ENCODE measurements at regions not wholly inside any gene's neighbourhood (a gene's known extent, or its start where the extent isn't known, plus 50 kb on each side); places are given as distances from the start of the nearest gene placed in this dataset.

GRCh38 chr2:34126279-34126678 lies 527.2 kb upstream of the FAM98A start:
- no peak for DNase-seq

- no peak for DNase-seq
Observed at GRCh38 chr2:34123996-34124785, 525.1 kb upstream of the FAM98A start.

GRCh38 chr2:34121076-34121475 lies 522.0 kb upstream of the FAM98A start:
- DNase-seq: no peak

- no peak for DNase-seq
Observed at GRCh38 chr2:34115076-34115475, 516.0 kb upstream of the FAM98A start.

GRCh38 chr2:34112161-34112560 lies 513.1 kb upstream of the FAM98A start:
- no peak for DNase-seq

GRCh38 chr2:34110392-34110791 lies 511.3 kb upstream of the FAM98A start:
- no peak for DNase-seq

GRCh38 chr2:34107811-34108210 lies 508.7 kb upstream of the FAM98A start:
- DNase-seq: no peak

DNA sequence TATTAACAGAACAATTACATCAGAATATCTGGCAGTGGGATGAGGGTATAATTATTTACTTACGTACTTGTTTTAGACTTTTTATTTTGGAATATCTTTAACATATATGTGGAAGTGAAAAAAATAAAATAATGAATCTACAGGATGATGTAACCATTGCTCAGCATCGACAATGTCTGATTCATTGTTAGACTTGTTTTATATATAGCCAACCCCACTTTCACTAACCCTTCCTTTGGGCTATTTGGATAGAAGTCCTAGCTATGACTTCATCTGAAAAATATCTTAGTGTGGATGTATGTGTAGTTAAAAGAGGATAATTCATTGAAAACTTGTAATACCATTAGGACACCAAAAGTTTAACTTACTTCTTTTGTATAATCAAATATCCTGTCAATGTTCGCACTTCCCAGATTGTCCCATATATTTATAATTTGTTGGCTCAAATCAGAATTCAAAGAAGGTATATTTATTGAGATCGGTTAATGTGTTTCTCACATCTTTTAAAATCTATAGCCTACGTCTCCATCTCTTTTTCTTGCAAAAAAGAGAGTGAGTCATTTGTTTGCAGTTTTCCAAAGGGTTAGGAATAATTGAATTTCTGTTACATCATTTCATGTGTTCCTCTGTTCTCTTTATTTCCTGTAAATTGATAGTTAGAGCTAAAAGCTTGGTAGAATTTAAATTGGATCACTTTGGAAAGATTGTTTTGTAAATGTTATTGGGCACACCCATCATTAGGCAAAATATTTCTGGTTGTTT lies 506.1 kb upstream of the FAM98A start:
- DNase-seq: no peak

DNA sequence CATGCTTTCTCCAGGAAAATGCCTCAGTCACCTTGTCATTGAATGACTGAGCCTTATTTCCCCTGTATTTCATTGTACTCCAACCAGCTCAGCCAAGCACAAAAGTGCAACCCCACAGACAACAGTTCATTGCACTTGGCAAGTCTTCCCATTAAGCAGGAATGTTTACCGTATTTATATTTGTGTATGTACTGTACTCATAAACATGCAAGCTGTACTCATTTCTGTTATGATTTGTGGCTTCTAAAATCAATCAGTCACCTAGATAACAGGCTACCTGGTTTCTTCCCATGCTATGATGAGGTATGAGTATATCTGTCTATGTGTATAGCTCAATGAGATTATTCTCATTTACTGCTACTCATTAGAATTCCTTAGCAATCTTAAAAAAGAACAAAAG lies 505.5 kb upstream of the FAM98A start:
- no peak for DNase-seq

DNA sequence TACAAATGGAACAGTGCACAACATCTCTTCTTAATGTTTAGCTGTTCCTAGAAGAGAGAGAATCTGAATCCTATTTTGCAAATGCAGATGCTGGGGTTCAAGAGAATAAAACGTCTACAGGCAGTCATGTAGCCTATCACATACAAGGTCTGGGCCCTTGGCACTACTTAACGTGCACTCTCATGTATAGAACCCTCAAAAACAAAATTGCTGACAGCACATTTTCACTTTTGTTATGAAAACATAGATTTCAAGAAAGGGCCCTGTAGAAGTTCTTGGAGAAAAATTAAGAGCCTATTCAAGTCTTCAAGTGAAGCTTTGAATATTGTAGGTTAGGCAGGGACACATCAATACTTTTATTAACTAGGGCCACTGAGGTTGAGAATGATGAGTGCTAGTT lies 504.3 kb upstream of the FAM98A start:
- DNase-seq: no peak

DNA sequence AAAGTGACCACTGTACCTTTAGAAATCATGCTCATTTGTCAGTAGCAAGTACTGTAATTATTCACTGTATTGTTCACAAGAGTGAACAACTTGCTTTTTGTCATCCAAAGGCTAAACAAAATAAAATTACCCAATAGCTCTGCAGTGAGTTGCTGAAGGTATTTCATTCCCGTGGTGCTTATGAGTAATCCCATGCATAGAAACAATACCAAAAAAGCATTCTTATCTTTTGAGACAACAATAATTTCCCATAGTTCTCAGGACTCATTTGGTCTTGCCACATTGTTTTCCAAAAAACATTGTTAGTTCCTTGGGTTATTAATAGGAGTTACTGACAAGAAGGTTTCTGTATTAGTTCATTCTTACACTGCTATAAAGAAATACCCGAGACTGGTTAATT lies 503.2 kb upstream of the FAM98A start:
- no peak for DNase-seq

DNA sequence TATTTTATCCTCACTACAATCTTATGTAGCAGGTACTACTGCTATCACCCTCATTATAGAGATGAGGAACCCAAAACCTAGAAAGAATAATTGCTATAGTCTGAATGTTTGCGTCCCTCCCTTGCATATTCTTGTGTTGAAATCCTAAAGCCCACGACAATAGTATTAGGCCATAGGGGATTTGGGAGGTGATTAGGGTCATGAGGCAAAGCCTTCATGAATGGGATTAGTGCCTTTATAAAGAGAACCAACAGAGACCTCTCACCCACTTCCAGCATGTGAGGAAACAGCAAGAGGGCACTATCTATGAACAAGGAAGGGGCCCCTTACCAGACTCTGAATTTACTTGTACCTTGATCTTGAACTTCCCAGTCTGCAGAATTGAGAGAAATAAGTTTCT lies 500.3 kb upstream of the FAM98A start:
- DNase-seq: no peak

DNA sequence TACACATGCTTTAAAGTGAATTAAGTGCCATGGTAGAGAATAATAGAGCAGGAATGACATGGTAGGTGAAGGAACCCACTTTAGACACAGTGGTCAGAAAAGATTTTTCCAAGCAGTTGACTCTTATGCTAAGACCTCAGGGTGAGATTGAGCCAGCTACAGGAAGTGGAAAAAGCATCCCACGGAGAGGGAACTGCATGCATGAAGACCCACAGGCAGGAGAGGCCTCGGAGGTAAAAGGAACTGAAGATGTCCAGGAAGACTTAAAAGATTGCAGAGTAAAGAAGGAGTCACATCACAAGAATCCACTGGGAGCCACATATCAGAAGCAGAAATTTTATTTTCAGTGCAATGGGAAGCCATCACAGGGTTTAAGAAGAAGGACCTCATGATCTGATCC lies 499.2 kb upstream of the FAM98A start:
- DNase-seq: no peak

- DNase-seq: peak; percentile 11
Observed at GRCh38 chr2:34096562-34097171, 497.6 kb upstream of the FAM98A start.

- no peak for DNase-seq
Observed at GRCh38 chr2:34093790-34094189, 494.7 kb upstream of the FAM98A start.

- DNase-seq: no peak
Observed at GRCh38 chr2:34070196-34070595, 471.1 kb upstream of the FAM98A start.

DNA sequence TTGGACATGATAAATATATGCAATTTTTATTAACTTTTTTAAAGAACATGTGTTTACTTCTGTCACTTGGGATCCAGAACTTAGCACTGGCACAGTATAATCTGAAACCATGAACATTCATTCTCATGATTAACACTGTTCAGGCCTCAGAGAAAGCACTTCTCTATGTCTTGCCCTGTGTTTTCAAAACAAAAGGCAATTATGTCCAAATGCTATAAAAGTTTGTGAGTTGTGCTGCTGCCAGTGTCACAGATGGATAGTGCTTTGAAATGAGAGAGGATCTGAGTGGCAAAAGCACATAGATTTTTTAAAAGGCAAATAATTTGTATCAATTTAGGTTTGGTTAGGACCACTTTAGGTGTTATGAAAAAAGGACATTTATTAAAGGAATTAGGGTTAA lies 470.5 kb upstream of the FAM98A start:
- no peak for DNase-seq

- DNase-seq: no peak
Observed at GRCh38 chr2:34050413-34050812, 451.3 kb upstream of the FAM98A start.

DNA sequence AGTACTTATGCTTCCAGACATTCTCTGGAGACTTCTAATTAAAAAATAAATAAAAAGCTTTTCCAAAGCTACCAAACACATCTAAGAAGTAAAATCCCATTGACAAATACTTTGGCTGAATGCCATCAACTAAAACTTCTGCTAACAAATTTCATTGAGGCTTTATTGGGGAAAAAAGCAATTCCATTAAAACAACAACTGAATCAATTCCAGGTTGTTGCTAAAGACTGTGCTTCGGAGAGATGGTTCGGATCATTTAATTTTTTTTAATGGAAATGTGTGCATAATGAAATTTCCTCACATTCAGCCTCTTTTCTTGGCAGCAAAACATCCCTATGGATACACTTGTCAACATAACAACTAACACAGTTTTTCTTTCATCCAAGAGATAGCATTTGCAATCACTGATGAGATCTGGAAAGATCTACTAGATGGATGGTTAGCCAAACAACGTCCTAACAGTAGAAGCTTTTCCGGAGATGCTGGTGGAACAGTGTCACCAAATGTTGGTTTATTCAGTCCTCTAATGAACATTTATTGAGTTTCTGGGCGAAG lies 446.1 kb upstream of the FAM98A start:
- no peak for DNase-seq

DNA sequence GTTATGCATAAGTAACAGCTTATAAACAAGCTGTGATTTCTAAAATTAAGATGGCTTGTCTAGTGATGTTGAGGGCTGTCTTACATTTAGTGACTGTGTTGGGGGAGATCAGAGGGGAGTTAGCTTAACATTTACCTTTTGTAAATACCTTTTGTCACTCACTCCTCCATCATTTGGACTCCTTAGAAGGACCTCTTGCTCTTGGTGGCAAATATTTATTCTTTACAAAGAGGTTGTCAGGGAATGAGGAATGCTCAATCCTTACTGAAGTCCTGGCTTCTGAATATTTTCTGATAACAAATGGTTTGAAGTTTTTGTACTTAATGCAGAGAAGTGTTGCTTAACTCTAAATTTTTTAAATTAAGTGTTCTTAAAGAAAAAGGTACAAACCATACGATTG lies 438.8 kb upstream of the FAM98A start:
- DNase-seq: no peak

- no peak for DNase-seq
Observed at GRCh38 chr2:34037157-34037556, 438.1 kb upstream of the FAM98A start.

DNA sequence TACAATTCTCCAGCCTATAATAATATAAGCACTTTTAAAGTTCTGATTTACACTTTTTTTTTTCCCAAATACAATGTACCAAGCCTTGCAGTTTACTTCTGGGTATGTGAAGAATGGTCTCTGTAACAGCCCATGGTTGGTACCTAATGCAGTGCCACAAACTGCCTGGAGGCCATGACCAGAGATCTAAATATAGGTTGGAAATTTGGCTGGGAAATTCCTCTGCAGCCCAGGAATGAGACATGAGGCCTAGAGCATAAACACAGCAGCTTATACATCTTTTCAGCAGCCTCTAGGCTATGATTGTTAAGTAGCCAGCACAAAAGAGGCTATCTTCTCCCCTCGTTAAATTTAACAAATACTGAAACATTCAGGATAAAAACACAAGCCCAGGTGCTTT lies 432.0 kb upstream of the FAM98A start:
- no peak for DNase-seq

- DNase-seq: no peak
Observed at GRCh38 chr2:34030273-34030672, 431.2 kb upstream of the FAM98A start.

GRCh38 chr2:34029073-34029472 lies 430.0 kb upstream of the FAM98A start:
- no peak for DNase-seq
